Astrocyte of the spinal cord (primary cell): ENCODE measurements at regions not wholly inside any gene's neighbourhood (a gene's known extent, or its start where the extent isn't known, plus 50 kb on each side); places are given as distances from the start of the nearest gene placed in this dataset.

Experiments used
- DNase-seq: peaks from one replicate; pipeline ENCODE4 v3.0.0; 2011; ENCODE audit warnings: low read depth, low spot score
- H3K4me3 ChIP-seq: 2 replicates; pipeline ENCODE4 v1.5.1; 2011; ENCODE audit warnings: low read depth, mild to moderate bottlenecking, low read length, moderate library complexity
- in situ Hi-C: cut with HindIII; loops from 2 replicates; pipeline ENCODE4 v1.10.0; 2017; ENCODE audit warnings: low sequenced_read_pairs
- TF ChIP-seq, protein P1 (sequence below): IDR thresholded peaks from 2 replicates; pipeline ENCODE4 v1.5.1; 2012; ENCODE audit warnings: low read depth, mild to moderate bottlenecking, low read length, inconsistent platforms

DNA sequence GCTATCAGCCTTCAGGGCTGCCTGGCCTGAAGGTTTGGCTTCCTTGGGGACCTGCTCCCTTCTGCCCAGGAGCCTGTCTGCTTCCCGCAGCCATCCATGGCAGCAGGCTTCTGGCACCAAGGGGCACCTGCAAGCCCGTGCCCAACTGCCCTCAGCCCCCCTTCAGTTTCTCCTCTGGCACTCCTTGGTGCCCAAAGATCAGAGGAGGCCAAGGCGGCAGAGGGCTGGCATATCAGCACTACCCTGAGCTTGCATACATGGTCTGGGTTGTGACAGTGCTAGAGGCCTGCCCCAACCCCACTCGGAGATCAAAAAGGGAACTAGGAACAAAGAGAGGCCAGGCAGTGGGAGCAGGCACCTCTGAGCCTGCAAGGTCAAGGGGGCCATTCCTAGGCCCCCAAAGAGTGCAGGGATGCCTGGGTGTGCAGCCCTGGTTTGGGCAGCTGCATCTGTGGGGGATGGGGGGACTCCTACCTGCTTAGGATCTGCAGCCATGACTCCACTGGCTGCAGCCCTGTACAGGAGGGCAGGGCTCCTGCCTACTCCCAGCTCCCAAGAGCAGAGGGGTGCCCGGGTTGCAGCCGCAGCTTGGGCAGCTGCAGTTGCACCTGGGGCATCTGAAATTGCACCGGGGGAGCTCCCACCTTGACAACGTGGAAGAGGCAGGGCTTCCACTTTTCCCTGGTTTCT lies 76.2 kb upstream of the TP63 start:
- no peak overlapping the region for H3K4me3 ChIP-seq
- in situ Hi-C loops, result no loop called here
- DNase-seq, result no peak
- TF ChIP-seq, protein P1, sequence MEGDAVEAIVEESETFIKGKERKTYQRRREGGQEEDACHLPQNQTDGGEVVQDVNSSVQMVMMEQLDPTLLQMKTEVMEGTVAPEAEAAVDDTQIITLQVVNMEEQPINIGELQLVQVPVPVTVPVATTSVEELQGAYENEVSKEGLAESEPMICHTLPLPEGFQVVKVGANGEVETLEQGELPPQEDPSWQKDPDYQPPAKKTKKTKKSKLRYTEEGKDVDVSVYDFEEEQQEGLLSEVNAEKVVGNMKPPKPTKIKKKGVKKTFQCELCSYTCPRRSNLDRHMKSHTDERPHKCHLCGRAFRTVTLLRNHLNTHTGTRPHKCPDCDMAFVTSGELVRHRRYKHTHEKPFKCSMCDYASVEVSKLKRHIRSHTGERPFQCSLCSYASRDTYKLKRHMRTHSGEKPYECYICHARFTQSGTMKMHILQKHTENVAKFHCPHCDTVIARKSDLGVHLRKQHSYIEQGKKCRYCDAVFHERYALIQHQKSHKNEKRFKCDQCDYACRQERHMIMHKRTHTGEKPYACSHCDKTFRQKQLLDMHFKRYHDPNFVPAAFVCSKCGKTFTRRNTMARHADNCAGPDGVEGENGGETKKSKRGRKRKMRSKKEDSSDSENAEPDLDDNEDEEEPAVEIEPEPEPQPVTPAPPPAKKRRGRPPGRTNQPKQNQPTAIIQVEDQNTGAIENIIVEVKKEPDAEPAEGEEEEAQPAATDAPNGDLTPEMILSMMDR, result no peak

DNA sequence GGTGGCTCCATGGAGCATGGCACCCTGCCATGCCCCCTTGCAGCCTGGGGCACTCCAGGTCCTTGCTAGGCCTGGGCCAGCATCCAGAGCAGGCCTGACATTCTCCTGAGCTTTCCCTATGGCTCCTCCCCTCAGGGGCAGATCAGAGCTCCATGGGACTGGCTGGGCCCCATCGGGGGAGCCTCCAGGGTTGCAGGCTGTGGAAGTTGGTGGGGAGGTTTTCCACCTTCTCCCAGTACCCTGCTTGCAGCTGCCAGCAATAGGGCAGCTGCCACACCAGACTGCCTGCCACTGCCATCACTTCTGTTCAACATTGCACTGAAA lies 75.7 kb upstream of the TP63 start:
- no peak overlapping the region for H3K4me3 ChIP-seq
- DNase-seq, result no peak
- TF ChIP-seq, protein P1, result no peak
- in situ Hi-C loops, result no loop called here

DNA sequence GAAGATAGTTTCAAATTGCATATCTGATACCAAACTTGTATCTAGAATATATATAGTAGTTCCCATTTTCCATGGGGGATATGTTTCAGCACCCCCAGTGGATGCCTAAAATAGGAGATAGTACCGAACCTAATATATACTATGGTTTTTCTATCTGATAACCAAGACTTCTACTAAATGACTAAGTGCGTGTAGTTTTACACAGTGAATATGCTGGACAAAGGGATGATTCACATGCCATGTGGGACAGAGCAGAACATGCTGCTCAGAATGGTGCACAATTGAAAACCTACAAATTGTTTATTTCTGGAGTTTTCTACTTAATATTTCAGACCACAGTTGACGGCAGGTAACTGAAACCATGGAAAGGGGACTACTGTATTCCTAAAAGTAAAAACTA lies 73.4 kb upstream of the TP63 start:
- in situ Hi-C loops, result no loop called here

DNA sequence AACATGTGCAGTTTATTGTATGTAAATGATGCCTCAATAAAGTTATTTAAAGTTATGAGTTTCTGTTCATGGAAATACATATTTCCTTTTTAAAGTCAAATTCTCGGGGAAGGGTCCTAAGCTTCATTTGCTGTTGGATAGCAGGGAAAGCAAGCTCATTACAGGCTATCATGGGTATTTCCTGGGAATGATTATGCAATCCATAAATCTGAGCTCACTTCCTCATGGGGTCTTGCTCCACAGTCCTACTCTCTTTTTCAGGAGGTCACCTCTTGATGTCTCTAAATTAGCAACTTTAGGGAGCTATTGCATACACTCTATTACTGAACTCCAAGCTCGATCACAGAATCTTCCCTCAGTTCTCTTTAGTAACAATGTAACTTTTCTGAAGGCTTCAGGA lies 69.9 kb upstream of the TP63 start:
- no peak overlapping the region for H3K4me3 ChIP-seq
- TF ChIP-seq, protein P1, result no peak
- in situ Hi-C loops, result no loop called here
- no peak for DNase-seq

More for the DNA sequence above, 73.4 kb upstream of the TP63 start:
- TF ChIP-seq, protein P1, result no peak
- no peak for DNase-seq
- H3K4me3 ChIP-seq, result no peak overlapping the region

DNA sequence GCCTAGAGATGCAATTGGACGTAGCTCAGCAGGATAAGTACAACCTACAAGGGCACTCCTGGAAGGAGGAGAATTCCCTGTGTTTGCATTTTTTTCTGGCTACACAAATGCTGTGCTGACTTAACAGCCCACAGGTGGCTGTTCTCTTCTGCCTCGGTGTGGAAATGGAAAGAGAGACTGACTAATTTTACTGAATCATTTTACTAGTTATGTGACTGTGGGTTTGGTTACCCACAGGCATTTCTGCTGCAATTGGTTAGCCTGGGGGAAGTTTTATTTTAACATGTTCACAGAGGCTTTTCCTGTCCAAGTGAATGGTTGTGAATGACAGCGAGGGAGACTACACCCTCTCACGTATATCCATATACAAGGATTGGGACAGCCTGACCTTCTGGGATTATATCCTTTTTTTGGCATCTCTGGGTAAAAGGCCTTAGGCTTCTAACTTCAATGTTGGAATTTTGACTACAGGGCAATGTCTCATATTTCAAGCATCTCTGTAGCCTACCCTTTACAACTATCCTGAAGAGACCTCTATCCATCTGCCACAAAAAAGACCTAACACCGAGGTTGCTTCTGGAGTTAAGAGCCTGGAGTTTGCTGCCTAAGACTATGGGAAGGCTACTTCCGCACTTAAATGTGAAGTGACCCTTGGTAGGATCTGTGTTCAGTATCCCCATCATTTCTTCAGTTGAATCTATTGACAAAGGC lies 67.2 kb upstream of the TP63 start:
- TF ChIP-seq, protein P1, result no peak
- H3K4me3 ChIP-seq, result no peak overlapping the region
- DNase-seq, result peak; percentile 94
- in situ Hi-C loops, result no loop called here

DNA sequence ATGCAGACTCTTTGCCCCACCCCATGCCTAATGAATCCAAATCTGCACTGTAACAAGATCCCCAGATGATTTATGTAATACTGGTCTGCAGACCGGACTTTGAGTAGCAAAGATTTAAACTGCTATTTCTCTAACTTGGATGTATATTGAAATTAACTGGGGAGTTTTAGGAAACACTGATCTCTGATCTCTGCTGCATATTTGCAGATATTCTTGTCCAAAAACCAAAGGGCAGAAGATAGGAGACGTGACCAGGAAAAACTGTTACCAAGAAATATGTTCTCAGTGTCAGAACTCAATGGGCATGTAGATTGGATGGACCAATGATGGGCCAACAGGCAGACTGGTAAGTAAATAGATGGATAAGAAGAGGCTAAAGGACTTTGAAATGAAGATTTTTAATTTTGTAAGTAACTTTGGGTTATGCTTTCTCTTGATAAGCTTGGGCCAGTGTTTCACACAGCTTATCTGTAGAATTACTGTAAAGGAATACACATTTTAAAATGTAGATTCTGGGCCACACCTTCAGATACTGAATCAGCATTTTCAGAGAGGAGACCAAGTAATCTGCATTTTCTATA lies 64.5 kb upstream of the TP63 start:
- no peak overlapping the region for H3K4me3 ChIP-seq
- TF ChIP-seq, protein P1, result no peak
- in situ Hi-C loops, result no loop called here
- no peak for DNase-seq
